WTC11 (cell line): ENCODE measurements at regions not wholly inside any gene's neighbourhood (a gene's known extent, or its start where the extent isn't known, plus 50 kb on each side); places are given as distances from the start of the nearest gene placed in this dataset.

ENCODE experiments used
- ATAC-seq: fragments of 200-7000 bp; cut with Tn5 transposase; 2 replicates; pipeline ENCODE4 v1.10.0; 2021; ENCODE audit warnings: mild to moderate bottlenecking, moderate library complexity
- CTCF ChIA-PET: fragments of 300-600 bp; sonication (Branson Sonifier 250); formaldehyde crosslinking; loops from one replicate; lab custom pipeline; 2021; ENCODE audit warnings: antibody characterized with exemption; lab: Charles Lee
- POLR2A ChIA-PET: fragments of 350-600 bp; sonication (Branson Sonifier 250); formaldehyde crosslinking; loops from one replicate; lab custom pipeline; 2021; ENCODE audit warnings: antibody characterized with exemption; lab: Charles Lee
- DNase-seq: peaks from one replicate; pipeline ENCODE4 v3.0.0; 2021; ENCODE audit warnings: low spot score
- H3K27ac Mint-ChIP-seq: 2 replicates; pipeline ENCODE4 v1.8.0; 2021; ENCODE audit warnings: mixed read lengths
- H3K27me3 Mint-ChIP-seq: 2 replicates; pipeline ENCODE4 v1.8.0; 2021; ENCODE audit warnings: low read depth, mild to moderate bottlenecking, moderate library complexity, mixed read lengths
- H3K36me3 Mint-ChIP-seq: 2 replicates; pipeline ENCODE4 v1.8.0; 2021; ENCODE audit warnings: mixed read lengths
- H3K4me1 Mint-ChIP-seq: 2 replicates; pipeline ENCODE4 v1.8.0; 2022; ENCODE audit warnings: mixed read lengths
- H3K4me3 Mint-ChIP-seq: 2 replicates; pipeline ENCODE4 v1.8.0; 2021; ENCODE audit warnings: mild to moderate bottlenecking, moderate library complexity, mixed read lengths
- H3K9me3 Mint-ChIP-seq: 2 replicates; pipeline ENCODE4 v1.8.0; 2021; ENCODE audit warnings: mixed read lengths
- ATF6 ChIP-seq: sonication (generic); formaldehyde crosslinking; IDR thresholded peaks from 2 replicates; pipeline ENCODE4 v1.8.1; 2023; ENCODE audit warnings: mild to moderate bottlenecking, missing genetic modification reagents
- CREM ChIP-seq: sonication (generic); formaldehyde crosslinking; IDR thresholded peaks from 2 replicates; pipeline ENCODE4 v1.8.1; 2022; ENCODE audit warnings: mild to moderate bottlenecking, missing genetic modification reagents, moderate library complexity
- ESRRA ChIP-seq: sonication (generic); formaldehyde crosslinking; IDR thresholded peaks from 2 replicates; pipeline ENCODE4 v1.8.1; 2022; ENCODE audit warnings: mild to moderate bottlenecking, missing genetic modification reagents, borderline replicate concordance
- FOXK1 ChIP-seq: sonication (generic); formaldehyde crosslinking; IDR thresholded peaks from 2 replicates; pipeline ENCODE4 v1.8.0; 2022; ENCODE audit warnings: mild to moderate bottlenecking, moderate library complexity, missing genetic modification reagents
- GTF2I ChIP-seq: fragments of 250-450 bp; sonication (Bioruptor Pico); conservative IDR thresholded peaks from 2 replicates; pipeline ENCODE4 v1.4.0; 2021; ENCODE audit warnings: mild to moderate bottlenecking
- MYBL2 ChIP-seq: sonication (generic); formaldehyde crosslinking; IDR thresholded peaks from 2 replicates; pipeline ENCODE4 v1.8.1; 2023; ENCODE audit warnings: mild to moderate bottlenecking, moderate library complexity, missing genetic modification reagents
- NR1H2 ChIP-seq: sonication (generic); formaldehyde crosslinking; IDR thresholded peaks from 2 replicates; pipeline ENCODE4 v1.9.0; 2021; ENCODE audit warnings: mild to moderate bottlenecking, moderate library complexity, missing genetic modification reagents
- OVOL2 ChIP-seq: fragments of 250-450 bp; sonication (Bioruptor Pico); IDR thresholded peaks from 2 replicates; pipeline ENCODE4 v1.9.0; 2021; ENCODE audit warnings: mild to moderate bottlenecking, borderline replicate concordance
- PREB ChIP-seq: sonication (generic); formaldehyde crosslinking; IDR thresholded peaks from 2 replicates; pipeline ENCODE4 v1.8.1; 2022; ENCODE audit warnings: mild to moderate bottlenecking, missing genetic modification reagents, moderate library complexity, borderline replicate concordance
- PRRX2 ChIP-seq: fragments of 250-450 bp; sonication (Bioruptor Pico); IDR thresholded peaks from 2 replicates; pipeline ENCODE4 v1.8.0; 2021; ENCODE audit warnings: mild to moderate bottlenecking
- SMAD4 ChIP-seq: sonication (generic); formaldehyde crosslinking; IDR thresholded peaks from 2 replicates; pipeline ENCODE4 v1.8.0; 2022; ENCODE audit warnings: mild to moderate bottlenecking, missing genetic modification reagents
- SOX15 ChIP-seq: fragments of 250-450 bp; sonication (Bioruptor Pico); IDR thresholded peaks from 2 replicates; pipeline ENCODE4 v1.9.0; 2021; ENCODE audit warnings: mild to moderate bottlenecking
- TEAD4 ChIP-seq: sonication (generic); formaldehyde crosslinking; IDR thresholded peaks from 2 replicates; pipeline ENCODE4 v1.8.0; 2022; ENCODE audit warnings: mild to moderate bottlenecking, missing genetic modification reagents
- USF1 ChIP-seq: sonication (generic); formaldehyde crosslinking; IDR thresholded peaks from 2 replicates; pipeline ENCODE4 v1.8.0; 2022; ENCODE audit warnings: mild to moderate bottlenecking, missing genetic modification reagents
- USF2 ChIP-seq: sonication (generic); formaldehyde crosslinking; IDR thresholded peaks from 2 replicates; pipeline ENCODE4 v1.8.1; 2023; ENCODE audit warnings: mild to moderate bottlenecking, missing genetic modification reagents, moderate library complexity
- ZMAT4 ChIP-seq: fragments of 250-450 bp; sonication (Bioruptor Pico); IDR thresholded peaks from 2 replicates; pipeline ENCODE4 v1.9.0; 2021; ENCODE audit warnings: mild to moderate bottlenecking
- ZNF263 ChIP-seq: sonication (generic); formaldehyde crosslinking; IDR thresholded peaks from 2 replicates; pipeline ENCODE4 v1.8.1; 2022; ENCODE audit warnings: low read depth, mild to moderate bottlenecking, moderate library complexity, missing genetic modification reagents
- ZNF425 ChIP-seq: fragments of 250-450 bp; sonication (Bioruptor Pico); conservative IDR thresholded peaks from 2 replicates; pipeline ENCODE4 v1.9.0; 2021; ENCODE audit warnings: mild to moderate bottlenecking
- TF ChIP-seq, protein P1 (sequence below): sonication (generic); formaldehyde crosslinking; IDR thresholded peaks from 2 replicates; pipeline ENCODE4 v1.8.1; 2022; ENCODE audit warnings: low read depth, missing genetic modification reagents, borderline replicate concordance
- TF ChIP-seq, protein P2 (sequence below): sonication (generic); formaldehyde crosslinking; IDR thresholded peaks from 2 replicates; pipeline ENCODE4 v1.8.1; 2023; ENCODE audit warnings: mild to moderate bottlenecking, missing genetic modification reagents, moderate library complexity
- TF ChIP-seq, protein P3 (sequence below): sonication (generic); formaldehyde crosslinking; IDR thresholded peaks from 2 replicates; pipeline ENCODE4 v1.8.1; 2023; ENCODE audit warnings: mild to moderate bottlenecking, missing genetic modification reagents

GRCh38 chr20:21002486-21002885 is 103.7 kb downstream of the LINC00237 start:
- DNase-seq (no peak), ATAC-seq (no peak)

GRCh38 chr20:20993372-20993771 is 112.8 kb downstream of the LINC00237 start:
- Mint-ChIP-seq H3K27ac (no peak overlapping the region), H3K4me1 (peaks cover 3% of the 10 kb centered on the region; the same call in 1 of the 2 replicates), H3K36me3 (no peaks in the 10 kb centered on the region), H3K9me3 (0 out of 2 replicates have a peak, but pooled peaks cover 1% of the 10 kb centered on the region), H3K4me3 (no peak overlapping the region), H3K27me3 (no peaks in the 10 kb centered on the region; the same call in 1 of the 2 replicates)
- ChIA-PET CTCF (no interaction called here), POLR2A (no interaction called here)
- ATAC-seq, result no peak
- TF ChIP-seq GTF2I (CRISPR knock-in tag), result no peak
- TF ChIP-seq USF2 (CRISPR knock-in tag), result no peak
- no peak for TF ChIP-seq ESRRA (CRISPR knock-in tag)
- TF ChIP-seq CREM (CRISPR knock-in tag), result no peak
- no peak for TF ChIP-seq ATF6 (CRISPR knock-in tag)
- TF ChIP-seq FOXK1 (CRISPR knock-in tag), result no peak
- TF ChIP-seq, protein P1, sequence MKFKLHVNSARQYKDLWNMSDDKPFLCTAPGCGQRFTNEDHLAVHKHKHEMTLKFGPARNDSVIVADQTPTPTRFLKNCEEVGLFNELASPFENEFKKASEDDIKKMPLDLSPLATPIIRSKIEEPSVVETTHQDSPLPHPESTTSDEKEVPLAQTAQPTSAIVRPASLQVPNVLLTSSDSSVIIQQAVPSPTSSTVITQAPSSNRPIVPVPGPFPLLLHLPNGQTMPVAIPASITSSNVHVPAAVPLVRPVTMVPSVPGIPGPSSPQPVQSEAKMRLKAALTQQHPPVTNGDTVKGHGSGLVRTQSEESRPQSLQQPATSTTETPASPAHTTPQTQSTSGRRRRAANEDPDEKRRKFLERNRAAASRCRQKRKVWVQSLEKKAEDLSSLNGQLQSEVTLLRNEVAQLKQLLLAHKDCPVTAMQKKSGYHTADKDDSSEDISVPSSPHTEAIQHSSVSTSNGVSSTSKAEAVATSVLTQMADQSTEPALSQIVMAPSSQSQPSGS (CRISPR knock-in tag), result no peak
- TF ChIP-seq, protein P2, sequence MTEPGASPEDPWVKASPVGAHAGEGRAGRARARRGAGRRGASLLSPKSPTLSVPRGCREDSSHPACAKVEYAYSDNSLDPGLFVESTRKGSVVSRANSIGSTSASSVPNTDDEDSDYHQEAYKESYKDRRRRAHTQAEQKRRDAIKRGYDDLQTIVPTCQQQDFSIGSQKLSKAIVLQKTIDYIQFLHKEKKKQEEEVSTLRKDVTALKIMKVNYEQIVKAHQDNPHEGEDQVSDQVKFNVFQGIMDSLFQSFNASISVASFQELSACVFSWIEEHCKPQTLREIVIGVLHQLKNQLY (CRISPR knock-in tag), result no peak
- no peak for TF ChIP-seq SMAD4 (CRISPR knock-in tag)
- no peak for TF ChIP-seq PRRX2 (CRISPR knock-in tag)
- no peak for DNase-seq

More at GRCh38 chr20:21002486-21002885, 103.7 kb downstream of the LINC00237 start:
- Mint-ChIP-seq H3K36me3 (no peaks in the 10 kb centered on the region), H3K27ac (no peak overlapping the region), H3K27me3 (no peaks in the 10 kb centered on the region; the same call in 1 of the 2 replicates), H3K4me3 (no peak overlapping the region), H3K9me3 (peaks cover 15% of the 10 kb centered on the region), H3K4me1 (no peaks in the 10 kb centered on the region; the same call in 1 of the 2 replicates)
- CTCF ChIA-PET, result interaction anchor here (0.9 kb wide), 1 partner anchor 46 kb away, joined by 3 read pairs; no protein-coding TSS in a partner anchor
- POLR2A ChIA-PET, result no interaction called here
- TF ChIP-seq ZMAT4 (no peak), OVOL2 (no peak), ZNF263 (CRISPR knock-in tag) (no peak)

DNA sequence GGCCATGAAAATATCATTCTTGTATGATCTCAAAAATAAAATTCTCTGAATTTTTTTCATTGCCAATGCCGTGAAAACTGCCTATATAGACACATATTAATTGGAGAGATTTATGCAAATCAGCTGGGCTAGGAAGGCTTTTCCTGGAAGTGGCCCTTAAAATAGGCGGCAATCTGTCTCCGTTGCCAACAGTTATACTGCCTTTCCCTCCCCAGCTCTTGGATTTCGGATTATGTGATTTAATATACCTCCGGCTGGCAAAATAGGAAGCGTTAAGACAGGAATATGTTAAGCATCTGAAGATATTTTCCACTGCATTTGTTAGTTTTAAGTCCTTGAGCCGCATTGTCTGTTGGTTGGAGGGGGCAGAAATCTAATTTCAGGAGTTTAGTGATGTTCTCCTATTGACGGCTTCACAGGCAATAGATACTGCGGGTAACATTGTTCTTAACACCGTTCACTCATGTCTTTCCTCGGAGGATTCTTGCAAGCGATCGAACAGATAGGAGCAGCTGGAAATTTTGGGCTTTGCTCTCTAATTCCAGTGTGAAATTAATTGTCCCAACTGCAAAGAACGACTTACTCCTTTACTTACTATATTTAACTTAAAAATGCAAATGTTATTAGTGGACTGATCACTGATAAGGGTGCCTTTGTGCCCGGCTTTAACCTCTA is 113.3 kb downstream of the LINC00237 start:
- H3K4me1 Mint-ChIP-seq, result peaks cover 3% of the 10 kb centered on the region; the same call in 1 of the 2 replicates
- CTCF ChIA-PET, result no interaction called here
- no peak overlapping the region for H3K4me3 Mint-ChIP-seq
- no peaks in the 10 kb centered on the region; the same call in 1 of the 2 replicates for H3K27me3 Mint-ChIP-seq
- no peaks in the 10 kb centered on the region for H3K36me3 Mint-ChIP-seq
- H3K9me3 Mint-ChIP-seq, result 0 out of 2 replicates have a peak, but pooled peaks cover 4% of the 10 kb centered on the region
- ATAC-seq (no peak), DNase-seq (no peak)
- POLR2A ChIA-PET, result no interaction called here
- no peak overlapping the region for H3K27ac Mint-ChIP-seq
- TF ChIP-seq MYBL2 (CRISPR knock-in tag) (no peak), TEAD4 (CRISPR knock-in tag) (no peak), NR1H2 (CRISPR knock-in tag) (no peak), USF1 (CRISPR knock-in tag) (no peak), ZNF425 (CRISPR knock-in tag) (no peak), SOX15 (no peak), PREB (no peak)
- TF ChIP-seq, protein P3, sequence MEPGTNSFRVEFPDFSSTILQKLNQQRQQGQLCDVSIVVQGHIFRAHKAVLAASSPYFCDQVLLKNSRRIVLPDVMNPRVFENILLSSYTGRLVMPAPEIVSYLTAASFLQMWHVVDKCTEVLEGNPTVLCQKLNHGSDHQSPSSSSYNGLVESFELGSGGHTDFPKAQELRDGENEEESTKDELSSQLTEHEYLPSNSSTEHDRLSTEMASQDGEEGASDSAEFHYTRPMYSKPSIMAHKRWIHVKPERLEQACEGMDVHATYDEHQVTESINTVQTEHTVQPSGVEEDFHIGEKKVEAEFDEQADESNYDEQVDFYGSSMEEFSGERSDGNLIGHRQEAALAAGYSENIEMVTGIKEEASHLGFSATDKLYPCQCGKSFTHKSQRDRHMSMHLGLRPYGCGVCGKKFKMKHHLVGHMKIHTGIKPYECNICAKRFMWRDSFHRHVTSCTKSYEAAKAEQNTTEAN (CRISPR knock-in tag), result no peak
